RWPE2 (cell line): ENCODE measurements at regions not wholly inside any gene's neighbourhood (a gene's known extent, or its start where the extent isn't known, plus 50 kb on each side); places are given as distances from the start of the nearest gene placed in this dataset.
A peak's percentile ranks its signal among the peaks of the same experiment; 100 is the strongest.

Experiments used
- ATAC-seq: fragments of 200-7000 bp; cut with Tn5 transposase; 3 replicates; pipeline ENCODE4 v1.9.1; 2021; ENCODE audit warnings: low read depth
- DNase-seq: peaks from one replicate; pipeline ENCODE4 v3.0.0-alpha.2; 2020; ENCODE audit warnings: low spot score
- H3K27ac ChIP-seq: fragments of 450-650 bp; 2 replicates; pipeline ENCODE4 v1.5.1; 2017; ENCODE audit warnings: mild to moderate bottlenecking; ENCODE audit not compliant: poor library complexity, severe bottlenecking
- H3K27me3 ChIP-seq: fragments of 250-450 bp; sonication (Bioruptor Pico); 2 replicates; pipeline ENCODE4 v1.5.1; 2021; ENCODE audit warnings: mild to moderate bottlenecking, moderate library complexity; ENCODE audit not compliant: insufficient read depth, poor library complexity, severe bottlenecking
- H3K36me3 ChIP-seq: fragments of 250-450 bp; sonication (Bioruptor Pico); 2 replicates; pipeline ENCODE4 v1.5.1; 2020; ENCODE audit warnings: low read depth, mild to moderate bottlenecking, moderate library complexity
- H3K4me1 ChIP-seq: fragments of 250-450 bp; sonication (Bioruptor Pico); 2 replicates; pipeline ENCODE4 v1.5.1; 2021; ENCODE audit warnings: mild to moderate bottlenecking, moderate library complexity; ENCODE audit not compliant: insufficient read depth, poor library complexity, severe bottlenecking
- H3K4me3 ChIP-seq: fragments of 250-450 bp; sonication (Bioruptor Pico); 2 replicates; pipeline ENCODE4 v1.5.1; 2021; ENCODE audit warnings: mild to moderate bottlenecking, moderate library complexity; ENCODE audit not compliant: severe bottlenecking
- H3K9me3 ChIP-seq: fragments of 250-450 bp; sonication (Bioruptor Pico); 2 replicates; pipeline ENCODE4 v1.5.1; 2021; ENCODE audit warnings: mild to moderate bottlenecking, moderate library complexity; ENCODE audit not compliant: severe bottlenecking
- TF ChIP-seq, protein P1 (sequence below): fragments of 450-650 bp; IDR thresholded peaks from one replicate; pipeline ENCODE4 v1.5.1; 2017; ENCODE audit warnings: mild to moderate bottlenecking, moderate library complexity; ENCODE audit not compliant: poor library complexity, severe bottlenecking

DNA sequence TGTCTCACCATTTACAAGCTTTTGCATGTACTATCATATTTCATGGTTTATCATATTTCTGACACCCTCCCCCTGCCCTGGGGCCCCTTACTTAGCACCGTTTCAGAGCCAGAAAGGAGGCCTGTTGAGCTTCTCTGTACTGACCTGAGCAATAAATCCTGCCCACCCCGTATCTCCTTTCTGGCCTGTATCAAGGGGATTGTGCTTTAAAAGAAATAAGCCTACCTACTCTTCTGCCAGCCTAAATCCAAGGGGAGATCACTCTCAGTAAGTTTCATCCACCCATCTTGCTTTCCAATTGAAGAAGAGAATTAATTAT lies 54.0 kb upstream of the FST start:
- DNase-seq (no peak), ATAC-seq (no peak)
- TF ChIP-seq, protein P1, sequence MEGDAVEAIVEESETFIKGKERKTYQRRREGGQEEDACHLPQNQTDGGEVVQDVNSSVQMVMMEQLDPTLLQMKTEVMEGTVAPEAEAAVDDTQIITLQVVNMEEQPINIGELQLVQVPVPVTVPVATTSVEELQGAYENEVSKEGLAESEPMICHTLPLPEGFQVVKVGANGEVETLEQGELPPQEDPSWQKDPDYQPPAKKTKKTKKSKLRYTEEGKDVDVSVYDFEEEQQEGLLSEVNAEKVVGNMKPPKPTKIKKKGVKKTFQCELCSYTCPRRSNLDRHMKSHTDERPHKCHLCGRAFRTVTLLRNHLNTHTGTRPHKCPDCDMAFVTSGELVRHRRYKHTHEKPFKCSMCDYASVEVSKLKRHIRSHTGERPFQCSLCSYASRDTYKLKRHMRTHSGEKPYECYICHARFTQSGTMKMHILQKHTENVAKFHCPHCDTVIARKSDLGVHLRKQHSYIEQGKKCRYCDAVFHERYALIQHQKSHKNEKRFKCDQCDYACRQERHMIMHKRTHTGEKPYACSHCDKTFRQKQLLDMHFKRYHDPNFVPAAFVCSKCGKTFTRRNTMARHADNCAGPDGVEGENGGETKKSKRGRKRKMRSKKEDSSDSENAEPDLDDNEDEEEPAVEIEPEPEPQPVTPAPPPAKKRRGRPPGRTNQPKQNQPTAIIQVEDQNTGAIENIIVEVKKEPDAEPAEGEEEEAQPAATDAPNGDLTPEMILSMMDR, result no peak
- Histone ChIP-seq H3K4me1 (peaks cover 32% of the 10 kb centered on the region), H3K4me3 (no peak overlapping the region), H3K36me3 (no peaks in the 10 kb centered on the region), H3K27ac (peak overlapping the region; percentile 100), H3K27me3 (no peaks in the 10 kb centered on the region), H3K9me3 (no peaks in the 10 kb centered on the region)

DNA sequence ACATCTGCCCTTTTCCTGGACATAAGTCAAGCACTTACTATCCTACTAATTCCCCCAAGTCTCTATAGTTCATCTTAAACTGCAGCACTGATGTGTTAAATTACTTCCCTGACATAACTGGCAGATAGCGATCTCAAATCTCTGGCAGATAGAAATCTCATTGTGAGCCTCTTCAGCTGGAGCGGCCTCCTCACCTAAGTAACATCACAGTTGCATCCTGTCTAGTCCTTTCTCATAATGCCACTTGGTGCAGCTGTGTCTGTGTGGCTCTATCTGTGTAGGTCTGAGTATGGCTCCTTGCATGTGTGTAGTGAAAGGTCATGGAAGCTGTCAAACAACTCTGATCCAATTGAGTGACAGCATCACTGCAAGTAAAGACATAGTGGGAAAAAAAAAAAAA lies 53.6 kb upstream of the FST start:
- TF ChIP-seq, protein P1, result no peak
- DNase-seq, result no peak
- Histone ChIP-seq H3K4me1 (peaks cover 32% of the 10 kb centered on the region), H3K36me3 (no peaks in the 10 kb centered on the region), H3K27ac (peak overlapping the region; percentile 100), H3K27me3 (no peaks in the 10 kb centered on the region), H3K9me3 (no peaks in the 10 kb centered on the region), H3K4me3 (no peak overlapping the region)
- no peak for ATAC-seq

DNA sequence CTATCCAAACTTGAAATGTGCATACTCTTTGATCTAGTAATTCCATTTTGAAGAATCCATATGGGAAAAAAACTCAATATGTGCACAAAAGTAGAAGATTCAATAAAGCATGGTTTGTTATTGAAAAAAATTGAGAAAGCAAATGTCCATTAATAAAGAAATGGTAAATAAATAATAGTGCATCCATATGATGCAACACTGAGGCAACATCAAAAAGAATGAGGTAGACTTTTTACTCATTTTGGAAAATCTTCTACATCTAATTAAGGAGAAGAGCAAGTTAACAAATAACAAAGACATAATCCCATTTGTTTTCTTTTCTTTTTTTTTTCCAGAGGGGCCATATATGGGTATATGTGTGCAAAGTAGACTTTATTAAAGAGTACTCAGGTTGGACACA lies 52.5 kb upstream of the FST start:
- no peaks in the 10 kb centered on the region for H3K9me3 ChIP-seq
- ATAC-seq, result no peak
- no peaks in the 10 kb centered on the region for H3K27me3 ChIP-seq
- no peaks in the 10 kb centered on the region for H3K36me3 ChIP-seq
- peaks cover 38% of the 10 kb centered on the region for H3K4me1 ChIP-seq
- no peak overlapping the region for H3K27ac ChIP-seq
- no peak overlapping the region for H3K4me3 ChIP-seq
- DNase-seq, result no peak
- TF ChIP-seq, protein P1, result no peak

DNA sequence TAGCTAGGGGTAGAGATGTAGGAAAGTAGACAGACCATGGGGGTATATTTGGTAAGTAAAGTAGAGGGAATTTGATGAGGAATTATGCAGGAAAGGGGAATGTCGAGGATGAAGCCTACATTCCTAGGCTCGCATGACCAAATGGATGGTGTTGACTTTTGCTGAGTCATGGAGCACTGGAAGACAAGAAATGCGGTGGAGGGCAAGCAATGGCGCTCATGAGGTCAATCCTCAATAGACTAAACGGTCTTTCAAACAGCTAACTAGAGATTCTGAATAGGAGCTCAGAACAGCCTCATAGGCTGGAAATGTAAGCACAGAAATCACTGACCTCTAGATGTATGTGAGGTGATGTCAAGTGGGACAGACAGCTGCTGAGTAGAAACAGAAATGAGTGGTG lies 50.7 kb upstream of the FST start:
- H3K9me3 ChIP-seq, result no peaks in the 10 kb centered on the region
- no peak overlapping the region for H3K4me3 ChIP-seq
- TF ChIP-seq, protein P1, result no peak
- H3K36me3 ChIP-seq, result no peaks in the 10 kb centered on the region
- ATAC-seq (no peak), DNase-seq (no peak)
- peaks cover 31% of the 10 kb centered on the region for H3K4me1 ChIP-seq
- H3K27ac ChIP-seq, result peak overlapping the region; percentile 43
- H3K27me3 ChIP-seq, result no peaks in the 10 kb centered on the region

DNA sequence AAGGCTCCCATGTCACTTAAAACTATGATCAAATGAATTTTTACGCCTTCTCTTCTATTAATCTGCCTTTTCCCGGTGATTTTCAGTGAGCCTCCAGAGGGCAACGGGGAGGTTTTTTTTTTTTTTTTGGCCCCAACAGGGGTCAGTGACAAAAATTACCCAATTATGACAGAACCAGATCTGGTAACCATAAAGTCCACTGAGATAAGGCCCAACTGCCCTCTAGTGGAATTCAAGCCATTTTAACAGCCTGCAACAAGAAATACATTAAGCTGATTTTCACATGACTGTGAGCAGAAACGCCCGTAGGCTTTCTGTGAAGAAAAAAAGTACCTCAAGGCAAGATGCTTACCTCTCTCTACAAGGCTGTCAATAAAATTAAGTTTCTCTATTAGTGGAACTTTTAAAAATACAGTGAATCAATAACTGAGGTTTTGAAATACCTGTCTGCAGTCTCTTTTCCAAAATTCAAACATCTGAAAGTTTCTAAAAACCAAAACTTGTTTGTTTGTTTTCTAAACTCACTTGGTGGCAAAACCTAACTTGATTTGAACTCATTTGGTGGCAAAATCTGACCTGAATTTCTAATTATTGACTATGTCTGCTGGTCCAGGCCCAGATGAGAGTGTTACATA lies 49.7 kb upstream of the FST start:
- peak; percentile 56; the same call in 2 of the 3 replicates for ATAC-seq
- Histone ChIP-seq H3K27ac (peak overlapping the region; percentile 43), H3K27me3 (no peaks in the 10 kb centered on the region), H3K36me3 (no peaks in the 10 kb centered on the region), H3K4me3 (no peak overlapping the region), H3K4me1 (peaks cover 21% of the 10 kb centered on the region), H3K9me3 (no peaks in the 10 kb centered on the region)
- TF ChIP-seq, protein P1, result peak; percentile 96
- no peak for DNase-seq
